Hepatocyte (in vitro differentiated cells): ENCODE measurements at regions not wholly inside any gene's neighbourhood (a gene's known extent, or its start where the extent isn't known, plus 50 kb on each side); places are given as distances from the start of the nearest gene placed in this dataset.

ENCODE experiments used
- DNase-seq: peaks from one replicate; pipeline ENCODE4 v3.0.0-alpha.2; 2016; ENCODE audit warnings: low spot score
- H2AFZ ChIP-seq: fragments of 200-600 bp; sonication (generic); 2 replicates; pipeline ENCODE4 v1.6.0; 2016; ENCODE audit warnings: antibody characterized with exemption, mild to moderate bottlenecking
- H3K27ac ChIP-seq: fragments of 200-600 bp; sonication (generic); 2 replicates; pipeline ENCODE4 v1.5.1; 2016; ENCODE audit warnings: mild to moderate bottlenecking
- H3K27me3 ChIP-seq: fragments of 200-600 bp; sonication (generic); 2 replicates; pipeline ENCODE4 v1.6.1; 2016
- H3K36me3 ChIP-seq: fragments of 200-600 bp; sonication (generic); replicated peaks from 2 replicates; pipeline ENCODE4 v1.5.1; 2016; ENCODE audit warnings: low read depth; ENCODE audit not compliant: insufficient read depth
- H3K4me1 ChIP-seq: fragments of 200-600 bp; sonication (generic); 2 replicates; pipeline ENCODE4 v1.5.1; 2016; ENCODE audit warnings: mild to moderate bottlenecking, moderate library complexity; ENCODE audit not compliant: insufficient read depth
- H3K4me2 ChIP-seq: fragments of 200-600 bp; sonication (generic); 2 replicates; pipeline ENCODE4 v1.6.0; 2016
- H3K4me3 ChIP-seq: fragments of 200-600 bp; sonication (generic); 2 replicates; pipeline ENCODE4 v1.5.1; 2016; ENCODE audit warnings: mild to moderate bottlenecking
- H3K79me2 ChIP-seq: fragments of 200-600 bp; sonication (generic); 2 replicates; pipeline ENCODE4 v1.6.0; 2017; ENCODE audit warnings: mild to moderate bottlenecking
- H3K9me2 ChIP-seq: fragments of 200-600 bp; sonication (generic); replicated peaks from 2 replicates; pipeline ENCODE4 v1.6.0; 2017; ENCODE audit warnings: mild to moderate bottlenecking; ENCODE audit not compliant: insufficient read depth
- H3K9me3 ChIP-seq: fragments of 200-600 bp; sonication (generic); 2 replicates; pipeline ENCODE4 v1.5.1; 2016; ENCODE audit warnings: low read depth, mild to moderate bottlenecking
- H4K20me1 ChIP-seq: fragments of 200-600 bp; sonication (generic); 2 replicates; pipeline ENCODE4 v1.6.0; 2016; ENCODE audit warnings: mild to moderate bottlenecking; ENCODE audit not compliant: insufficient read depth, poor library complexity, severe bottlenecking
- CTCF ChIP-seq: fragments of 200-600 bp; sonication (generic); IDR thresholded peaks from 2 replicates; pipeline ENCODE4 v1.5.1; 2016; ENCODE audit warnings: antibody characterized with exemption, mild to moderate bottlenecking; ENCODE audit not compliant: poor library complexity
- EZH2 ChIP-seq: fragments of 200-600 bp; sonication (generic); IDR thresholded peaks from 2 replicates; pipeline ENCODE4 v1.6.1; 2016; ENCODE audit warnings: antibody characterized with exemption, mild to moderate bottlenecking, borderline replicate concordance
- EZH2phosphoT487 ChIP-seq: fragments of 200-600 bp; sonication (generic); IDR thresholded peaks from one replicate; pipeline ENCODE4 v1.6.1; 2018; ENCODE audit warnings: antibody characterized with exemption, mild to moderate bottlenecking, low read depth, moderate library complexity; ENCODE audit not compliant: unreplicated experiment, severe bottlenecking
- WGBS: methylation state at CpG from one replicate; pipeline ENCODE4 v1.1.6; 2016; ENCODE audit warnings: low lambda C conversion rate; ENCODE audit errors: missing lambda C conversion rate; 5-methylcytosine and 5-hydroxymethylcytosine counted together

- H3K79me2 ChIP-seq = no peaks in the 10 kb centered on the region
- H3K27me3 ChIP-seq = no peaks in the 10 kb centered on the region
- H3K9me2 ChIP-seq = no peaks in the 10 kb centered on the region
- no peak overlapping the region for H3K4me2 ChIP-seq
- H2AFZ ChIP-seq = no peak overlapping the region
- 72% methylated on average over 4 of the region's 4 CpGs for WGBS
- no peak overlapping the region for H3K4me3 ChIP-seq
- H3K4me1 ChIP-seq = peaks cover 8% of the 10 kb centered on the region
- no peaks in the 10 kb centered on the region for H3K9me3 ChIP-seq
- no peak for DNase-seq
- H4K20me1 ChIP-seq = no peaks in the 10 kb centered on the region
- H3K36me3 ChIP-seq = no peaks in the 10 kb centered on the region
- H3K27ac ChIP-seq = no peak overlapping the region
- TF ChIP-seq CTCF (no peak), EZH2 (no peak), EZH2phosphoT487 (no peak)
Observed at GRCh38 chr6:16842676-16843075, 81.4 kb upstream of the ATXN1 start.

- Histone ChIP-seq H3K9me3 (no peaks in the 10 kb centered on the region), H3K4me2 (no peak overlapping the region), H3K9me2 (no peaks in the 10 kb centered on the region), H3K79me2 (no peaks in the 10 kb centered on the region), H3K27ac (no peak overlapping the region), H3K4me1 (peaks cover 8% of the 10 kb centered on the region), H3K4me3 (no peak overlapping the region), H3K27me3 (no peaks in the 10 kb centered on the region), H3K36me3 (no peaks in the 10 kb centered on the region), H2AFZ (no peak overlapping the region), H4K20me1 (no peaks in the 10 kb centered on the region)
- 91% methylated on average over 7 of the region's 7 CpGs for WGBS
- TF ChIP-seq CTCF (no peak), EZH2 (no peak), EZH2phosphoT487 (no peak)
- DNase-seq = no peak
Observed at GRCh38 chr6:16841241-16841640, 80.0 kb upstream of the ATXN1 start.

GRCh38 chr6:16840725-16841124, 79.5 kb upstream of the ATXN1 start:
- no peak for TF ChIP-seq EZH2phosphoT487
- no peak for TF ChIP-seq EZH2
- H3K27ac ChIP-seq = no peak overlapping the region
- H2AFZ ChIP-seq = no peak overlapping the region
- H3K4me2 ChIP-seq = no peak overlapping the region
- H3K4me3 ChIP-seq = no peak overlapping the region
- WGBS = 93% methylated on average over 2 of the region's 2 CpGs
- H3K27me3 ChIP-seq = no peaks in the 10 kb centered on the region
- no peaks in the 10 kb centered on the region for H3K9me3 ChIP-seq
- no peak for DNase-seq
- H3K4me1 ChIP-seq = peaks cover 8% of the 10 kb centered on the region
- H3K9me2 ChIP-seq = no peaks in the 10 kb centered on the region
- no peaks in the 10 kb centered on the region for H3K79me2 ChIP-seq
- H4K20me1 ChIP-seq = no peaks in the 10 kb centered on the region
- H3K36me3 ChIP-seq = no peaks in the 10 kb centered on the region

- no peaks in the 10 kb centered on the region for H3K27me3 ChIP-seq
- H4K20me1 ChIP-seq = no peaks in the 10 kb centered on the region
- no peak overlapping the region for H2AFZ ChIP-seq
- H3K36me3 ChIP-seq = no peaks in the 10 kb centered on the region
- DNase-seq = no peak
- H3K9me3 ChIP-seq = no peaks in the 10 kb centered on the region
- no peak overlapping the region for H3K4me2 ChIP-seq
- peaks cover 8% of the 10 kb centered on the region for H3K4me1 ChIP-seq
- no peak overlapping the region for H3K4me3 ChIP-seq
- 83% methylated on average over 3 of the region's 3 CpGs for WGBS
- no peaks in the 10 kb centered on the region for H3K79me2 ChIP-seq
- H3K27ac ChIP-seq = no peak overlapping the region
- H3K9me2 ChIP-seq = no peaks in the 10 kb centered on the region
- no peak for TF ChIP-seq EZH2
- no peak for TF ChIP-seq CTCF
- TF ChIP-seq EZH2phosphoT487 = no peak
Observed at GRCh38 chr6:16840291-16840690, 79.0 kb upstream of the ATXN1 start.
